Skeletal muscle tissue (tissue), 3 donors: ENCODE measurements at regions not wholly inside any gene's neighbourhood (a gene's known extent, or its start where the extent isn't known, plus 50 kb on each side); places are given as distances from the start of the nearest gene placed in this dataset.
"Not testable (repeated sequence)": the region's sequence is repeated elsewhere in the genome, so short reads cannot be mapped to it uniquely, and the experiment has no call there.

Experiments
- H3K27ac ChIP-seq: one replicate; pipeline ENCODE4 v1.7.0; 2013; ENCODE audit warnings: mild to moderate bottlenecking, low read depth, low read length, inconsistent platforms
- H3K27me3 ChIP-seq, 3 donors: one replicate each; pipeline ENCODE4 v1.7.0; 2013; ENCODE audit warnings: low read length in 3 of 3; ENCODE audit not compliant: control insufficient read depth in 3 of 3, insufficient read depth in 3 of 3
- H3K36me3 ChIP-seq, 3 donors: one replicate each; pipeline ENCODE4 v1.7.0; 2013; ENCODE audit warnings: low read length in 3 of 3; ENCODE audit not compliant: control insufficient read depth in 3 of 3, insufficient read depth in 3 of 3
- H3K4me1 ChIP-seq, 3 donors: one replicate each; pipeline ENCODE4 v1.7.0; 2013; ENCODE audit warnings: low read length in 3 of 3, mild to moderate bottlenecking in 3 of 3; ENCODE audit not compliant: control insufficient read depth in 3 of 3, insufficient read depth in 3 of 3
- H3K4me3 ChIP-seq, 3 donors: one replicate each; pipeline ENCODE4 v1.7.0; 2013; ENCODE audit warnings: low read length in 3 of 3
- H3K9ac ChIP-seq, 3 donors: one replicate each; pipeline ENCODE4 v1.7.0; 2013; ENCODE audit warnings: low read length in 3 of 3, mild to moderate bottlenecking in 3 of 3, moderate library complexity in 2 of 3, low read depth in 1 of 3
- H3K9me3 ChIP-seq, 3 donors: one replicate each; pipeline ENCODE4 v1.7.0; 2013; ENCODE audit warnings: low read length in 3 of 3; ENCODE audit not compliant: control insufficient read depth in 3 of 3
- donor health status: Osteomylitis.

DNA sequence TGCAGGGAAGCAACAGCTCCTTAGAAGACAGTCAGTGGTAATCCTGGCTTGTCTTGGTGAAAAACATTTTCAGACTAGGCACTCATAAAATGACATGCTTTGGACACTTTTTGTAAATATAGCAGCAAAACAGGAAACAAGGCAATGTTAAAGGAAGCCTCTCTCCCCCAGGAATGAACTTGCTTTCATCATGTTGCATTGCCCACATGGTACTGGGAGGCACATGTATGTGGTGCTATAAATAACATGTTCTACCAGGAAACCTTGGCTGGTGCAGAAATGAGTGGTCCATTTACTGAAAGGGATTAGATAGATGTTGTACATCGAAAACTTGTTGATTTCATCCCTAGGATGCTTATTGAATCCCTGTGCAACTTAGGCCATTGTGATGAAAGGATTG, 121.4 kb upstream of the RREB1 start:
- Histone ChIP-seq H3K27ac (peak overlapping the region; percentile 14), H3K36me3 (no peaks in the 10 kb centered on the region), H3K4me1 (peaks cover 9 to 23% (median 17%) of the 10 kb centered on the region in 3 donors), H3K9ac (peak overlapping the region in 1 of 3 donors; percentile 50), H3K4me3 (no peak overlapping the region), H3K9me3 (no peaks in the 10 kb centered on the region), H3K27me3 (no peaks in the 10 kb centered on the region)

DNA sequence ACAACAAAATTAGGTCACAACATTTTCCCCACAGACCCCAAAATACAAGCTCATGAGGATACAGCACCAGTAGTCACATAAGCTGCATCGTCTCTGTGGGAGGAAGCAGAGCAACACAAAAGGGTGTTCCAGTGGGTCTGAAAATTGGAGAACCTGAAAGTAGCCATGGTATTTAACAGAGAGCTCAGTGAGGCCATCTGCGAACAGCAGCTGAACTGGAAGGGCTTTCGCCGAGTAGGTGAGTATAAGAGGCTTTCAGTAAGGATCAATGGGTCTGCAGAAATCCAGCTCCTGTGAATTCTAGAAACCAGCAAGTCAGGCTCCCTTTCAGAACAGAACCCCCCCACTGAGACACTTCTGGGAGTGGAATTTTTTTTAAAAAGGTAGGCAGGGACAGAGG, 120.0 kb upstream of the RREB1 start:
- Histone ChIP-seq H3K4me1 (peaks cover 9 to 23% (median 17%) of the 10 kb centered on the region in 3 donors), H3K27ac (no peak overlapping the region), H3K27me3 (no peaks in the 10 kb centered on the region), H3K9ac (no peak overlapping the region), H3K9me3 (no peaks in the 10 kb centered on the region), H3K4me3 (no peak overlapping the region), H3K36me3 (no peaks in the 10 kb centered on the region)

DNA sequence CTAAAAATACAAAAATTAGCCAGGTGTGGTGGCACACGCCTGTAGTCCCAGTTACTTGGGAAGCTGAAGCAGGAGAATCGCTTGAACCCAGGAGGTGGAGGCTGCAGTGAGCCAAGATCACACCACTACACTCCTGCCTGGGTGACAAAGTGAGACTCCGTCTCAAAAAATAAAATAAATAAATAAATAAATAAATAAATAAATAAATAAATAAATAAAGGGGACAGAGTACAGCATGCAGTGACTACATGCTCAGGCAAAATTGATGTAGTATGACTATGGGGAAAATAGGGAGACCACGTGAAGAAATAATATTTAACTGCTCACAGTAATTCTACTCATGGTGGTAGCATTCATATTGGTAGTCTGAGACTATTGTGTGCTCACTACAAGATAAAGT, 117.7 kb upstream of the RREB1 start:
- H3K9me3 ChIP-seq, H3K9ac ChIP-seq, H3K27ac ChIP-seq, H3K4me3 ChIP-seq, H3K27me3 ChIP-seq, H3K36me3 ChIP-seq: not testable (repeated sequence)
- peaks cover 5 to 27% (median 18%) of the 10 kb centered on the region in 3 donors for H3K4me1 ChIP-seq

DNA sequence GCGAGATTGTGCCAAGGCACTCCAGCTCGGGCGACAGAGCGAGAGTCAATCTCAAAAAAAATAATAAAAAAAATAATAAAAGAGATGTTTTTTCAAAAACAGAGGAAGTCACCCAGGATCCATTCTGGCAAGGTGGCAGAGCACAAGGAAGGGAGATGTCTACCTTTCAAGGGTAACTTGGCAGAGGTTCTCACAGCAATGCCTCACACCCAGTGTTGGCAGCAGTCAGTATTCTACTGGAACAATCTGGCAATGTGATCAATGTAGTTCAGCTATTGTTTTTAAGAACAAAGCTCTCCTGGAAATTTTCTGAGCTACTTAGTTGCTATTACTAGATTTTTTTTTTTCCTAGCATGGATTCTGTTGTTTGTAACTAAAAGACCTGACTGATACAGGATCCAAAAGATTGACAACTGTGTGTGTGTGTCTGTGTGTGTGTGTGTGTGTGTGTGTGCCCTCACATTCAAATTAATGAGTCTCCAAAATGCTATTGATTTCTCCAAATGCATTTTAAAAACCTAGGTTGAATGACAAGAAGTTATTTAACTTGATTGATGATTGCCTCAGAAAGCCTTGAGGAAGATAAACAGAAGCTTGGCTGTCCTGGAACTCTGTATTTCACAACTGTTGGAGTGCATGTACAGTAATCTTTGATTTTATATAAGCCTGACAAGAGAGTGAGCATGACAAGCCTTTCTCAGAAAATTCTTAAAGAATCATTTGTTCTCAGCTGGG, 114.1 kb upstream of the RREB1 start:
- H3K9ac ChIP-seq, result no peak overlapping the region
- no peaks in the 10 kb centered on the region for H3K9me3 ChIP-seq
- H3K27ac ChIP-seq, result no peak overlapping the region
- H3K4me3 ChIP-seq, result no peak overlapping the region
- no peaks in the 10 kb centered on the region for H3K36me3 ChIP-seq
- H3K4me1 ChIP-seq, result peaks cover 0 to 19% (median 15%) of the 10 kb centered on the region in 3 donors
- no peaks in the 10 kb centered on the region for H3K27me3 ChIP-seq

DNA sequence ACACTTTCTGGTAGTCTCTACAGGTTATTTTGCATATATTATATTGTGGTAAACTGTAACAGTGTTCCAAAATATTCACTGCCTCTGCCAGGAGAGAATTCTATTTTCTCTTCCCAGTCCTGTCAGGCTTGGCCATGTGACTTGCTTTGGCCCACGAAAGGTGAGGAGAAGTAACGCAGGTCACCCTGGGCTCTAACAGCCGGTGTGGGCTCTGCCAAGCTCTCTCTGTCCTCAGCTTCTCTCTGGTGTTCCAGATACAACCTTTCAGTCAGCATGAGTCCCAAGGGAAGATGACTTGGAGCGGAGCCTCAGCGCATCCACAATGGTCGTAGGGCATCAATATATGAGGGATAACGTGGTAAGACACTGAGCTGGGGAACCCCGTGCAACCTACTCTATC, 113.0 kb upstream of the RREB1 start:
- Histone ChIP-seq H3K9me3 (no peaks in the 10 kb centered on the region), H3K4me1 (peaks cover 0 to 19% (median 15%) of the 10 kb centered on the region in 3 donors), H3K9ac (no peak overlapping the region), H3K27me3 (no peaks in the 10 kb centered on the region), H3K27ac (peak overlapping the region; percentile 28), H3K4me3 (no peak overlapping the region), H3K36me3 (no peaks in the 10 kb centered on the region)

DNA sequence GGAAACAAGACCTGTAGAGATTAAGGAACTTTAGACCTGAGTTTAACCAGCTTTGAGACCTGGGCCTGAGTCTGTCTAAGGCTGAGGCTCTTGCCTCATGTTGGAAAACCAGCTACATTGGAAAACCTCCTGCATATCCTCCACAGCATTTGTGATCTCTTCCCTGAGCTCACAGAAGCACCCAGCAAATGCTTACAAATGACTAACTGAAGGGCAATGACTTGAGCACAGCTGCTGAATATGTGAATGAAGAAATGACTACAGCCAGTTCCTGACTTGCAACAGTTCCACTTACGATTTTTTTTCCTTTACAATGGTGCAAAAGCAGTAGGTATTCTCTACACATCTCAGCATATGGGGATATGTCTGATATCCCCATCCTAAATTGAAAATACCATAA, 112.4 kb upstream of the RREB1 start:
- H3K36me3 ChIP-seq, result no peaks in the 10 kb centered on the region
- H3K9me3 ChIP-seq, result no peaks in the 10 kb centered on the region
- no peak overlapping the region for H3K9ac ChIP-seq
- H3K27me3 ChIP-seq, result no peaks in the 10 kb centered on the region
- peak overlapping the region; percentile 28 for H3K27ac ChIP-seq
- H3K4me1 ChIP-seq, result peaks cover 0 to 19% (median 15%) of the 10 kb centered on the region in 3 donors
- no peak overlapping the region for H3K4me3 ChIP-seq

DNA sequence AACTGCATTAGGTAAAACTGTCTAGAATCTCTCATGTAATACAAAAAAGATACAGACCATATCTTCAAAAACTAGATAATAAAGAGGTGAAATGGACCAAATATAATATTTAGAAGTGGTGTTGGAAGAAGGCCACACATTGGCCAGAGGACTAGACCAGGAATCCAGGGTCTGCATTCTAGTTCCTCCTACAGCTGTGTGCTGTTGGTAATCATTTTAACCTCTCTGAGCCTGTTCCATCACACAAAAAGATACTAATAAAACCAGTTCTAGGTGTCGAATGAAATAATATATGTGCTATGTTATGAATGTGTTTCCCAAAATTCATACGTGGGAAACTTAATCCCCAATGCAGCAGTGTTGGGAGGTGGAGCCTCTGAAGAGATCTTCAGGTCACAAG, 111.6 kb upstream of the RREB1 start:
- H3K27ac ChIP-seq, result no peak overlapping the region
- no peak overlapping the region for H3K4me3 ChIP-seq
- H3K36me3 ChIP-seq, result no peaks in the 10 kb centered on the region
- H3K9me3 ChIP-seq, result no peaks in the 10 kb centered on the region
- H3K27me3 ChIP-seq, result no peaks in the 10 kb centered on the region
- H3K4me1 ChIP-seq, result peaks cover 0 to 19% (median 15%) of the 10 kb centered on the region in 3 donors
- H3K9ac ChIP-seq, result no peak overlapping the region

DNA sequence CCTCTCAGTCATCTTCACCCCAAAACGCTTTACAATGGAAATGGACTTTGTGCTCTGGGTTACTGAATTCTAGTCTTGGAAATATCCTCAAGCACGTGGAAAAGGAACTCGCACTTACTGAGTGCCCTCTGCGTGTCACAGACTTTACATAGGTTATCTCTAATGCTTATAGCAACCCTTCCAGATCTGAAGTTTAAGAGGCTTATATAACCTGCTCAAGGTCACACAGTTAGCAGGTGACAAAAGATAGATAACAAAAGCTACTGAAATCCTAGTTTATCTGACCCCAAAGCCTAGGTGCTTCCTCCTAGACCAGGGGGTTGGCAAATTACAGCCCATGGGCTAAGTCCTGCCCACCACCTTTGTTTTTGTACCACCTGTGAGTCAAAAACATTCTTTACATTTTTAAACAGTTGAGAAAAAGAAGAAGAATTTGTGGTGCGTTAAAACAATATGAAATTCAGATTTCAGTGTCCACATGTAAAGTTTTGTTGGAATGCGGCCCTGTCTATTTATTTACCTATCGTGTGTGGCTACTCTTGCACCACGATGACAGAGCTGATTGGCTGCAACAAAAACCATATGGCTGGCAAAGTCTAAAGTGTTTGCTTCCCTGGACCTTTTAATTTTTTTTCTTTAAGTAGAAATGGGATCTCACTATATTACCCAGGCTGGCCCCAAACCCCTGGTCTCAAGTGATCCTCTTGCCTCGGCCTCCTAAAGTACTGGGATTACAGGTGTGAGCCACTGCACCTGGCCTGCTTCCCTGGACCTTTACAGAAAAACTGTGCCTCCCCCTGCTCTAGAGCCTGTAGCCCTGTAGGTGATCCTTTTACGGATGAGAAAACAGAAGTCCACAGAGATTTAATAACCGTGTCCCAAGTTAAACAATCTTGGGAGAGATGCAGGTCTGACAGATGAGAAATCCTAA, 110.2 kb upstream of the RREB1 start:
- Histone ChIP-seq H3K9me3 (no peaks in the 10 kb centered on the region), H3K27me3 (no peaks in the 10 kb centered on the region), H3K4me1 (peaks cover 0 to 19% (median 15%) of the 10 kb centered on the region in 3 donors), H3K9ac (peak overlapping the region in 1 of 3 donors; percentile 35), H3K27ac (no peak overlapping the region), H3K4me3 (no peak overlapping the region), H3K36me3 (no peaks in the 10 kb centered on the region)

DNA sequence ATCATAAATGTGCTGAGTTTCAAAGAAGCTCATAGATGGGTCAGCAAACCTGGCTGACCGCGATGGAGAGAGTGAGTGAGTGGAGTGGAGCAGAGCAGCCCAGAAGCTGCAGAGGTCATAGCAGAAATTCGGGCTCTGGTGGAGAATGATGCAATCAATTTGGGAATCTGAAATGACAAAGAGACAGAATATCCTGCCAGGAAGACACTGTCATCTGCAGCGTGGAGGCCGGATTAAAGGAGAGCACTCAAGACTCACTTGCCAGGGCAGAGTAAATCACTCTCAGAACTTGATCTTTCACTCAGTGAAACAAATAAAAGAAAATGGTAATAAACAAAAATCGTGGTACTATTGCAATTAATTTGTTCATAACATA, 109.6 kb upstream of the RREB1 start:
- H3K36me3 ChIP-seq, result no peaks in the 10 kb centered on the region
- H3K27ac ChIP-seq, result no peak overlapping the region
- peaks cover 0 to 19% (median 15%) of the 10 kb centered on the region in 3 donors for H3K4me1 ChIP-seq
- H3K9ac ChIP-seq, result peak overlapping the region in 2 of 3 donors; percentile 23 to 35
- H3K9me3 ChIP-seq, result no peaks in the 10 kb centered on the region
- no peak overlapping the region for H3K4me3 ChIP-seq
- H3K27me3 ChIP-seq, result no peaks in the 10 kb centered on the region
